ENCODE measurements at regions not wholly inside any gene's neighbourhood (a gene's known extent, or its start where the extent isn't known, plus 50 kb on each side); places are given as distances from the start of the nearest gene placed in this dataset.

- BruUV-seq (replicated peaks) = no TSS peak
- no peaks in the 10 kb centered on the region for H3K9me3 ChIP-seq (ENCODE audit: control insufficient read depth in 1 of 2, insufficient read depth in 1 of 2, low read depth in 1 of 2, low read length in 2 of 2)
These were observed 93.0 kb upstream of the TOP3B start for GRCh38 chr22:22075382-22076163.

More at GRCh38 chr22:22075382-22076163, 93.0 kb upstream of the TOP3B start:
- no peak overlapping the region for H3K9ac ChIP-seq (ENCODE audit: low read length)
- no peaks in the 10 kb centered on the region for H3K27me3 ChIP-seq (ENCODE audit: insufficient read depth, low read length)
- no peak overlapping the region for H3K27ac ChIP-seq (ENCODE audit: low read depth, low read length)
- ChIA-PET CTCF (no interaction called here), RAD21 (ENCODE audit: low non-redundant PET in 1 of 2, low total read pairs in 2 of 2, uncharacterized antibody in 2 of 2, unreplicated experiment in 2 of 2) (no interaction called here), POLR2A (no interaction called here)
- H4K20me1 ChIP-seq (ENCODE audit: insufficient read depth) = no peaks in the 10 kb centered on the region
- H3K4me3 ChIP-seq (replicated peaks in 1 of 2; ENCODE audit: low read depth in 1 of 2, low read length in 2 of 2) = no peak overlapping the region
- no peaks in the 10 kb centered on the region for H3K36me3 ChIP-seq (ENCODE audit: control insufficient read depth in 1 of 2, insufficient read depth in 2 of 2, low read length in 2 of 2)
- no peak overlapping the region for H3K4me2 ChIP-seq (ENCODE audit: low read length)
- H3K9me2 ChIP-seq (ENCODE audit: insufficient read depth) = no peaks in the 10 kb centered on the region
- no peak for ATAC-seq
- TF ChIP-seq REST (IDR thresholded peaks at IDR 0.05; ENCODE audit: low read depth) (no peak), ELF1 (IDR thresholded peaks at IDR 0.05; ENCODE audit: borderline replicate concordance, low read depth) (no peak), POLR2A (IDR thresholded peaks at IDR 0.05; ENCODE audit: borderline replicate concordance, extremely low read depth, insufficient read depth, insufficient read length) (no peak), MAX (IDR thresholded peaks at IDR 0.05) (no peak), SIN3A (IDR thresholded peaks at IDR 0.05; ENCODE audit: low read depth) (no peak), ZBTB33 (IDR thresholded peaks at IDR 0.05; ENCODE audit: extremely low read depth, insufficient replicate concordance, low read length) (no peak)
- intact Hi-C loops (cut with micrococcal nuclease) = no loop called here
- DNase-seq (ENCODE audit: low read depth, low spot score) = no peak
- no peak overlapping the region for H2AFZ ChIP-seq (ENCODE audit: low read depth, low read length, poor library complexity, severe bottlenecking)
- H3K4me1 ChIP-seq (ENCODE audit: control insufficient read depth in 1 of 2, insufficient read depth in 2 of 2, low read length in 2 of 2) = peaks cover 0 to 8% of the 10 kb centered on the region in 2 experiments; a peak in 1 of 4 replicates
- no peaks in the 10 kb centered on the region for H3K79me2 ChIP-seq (ENCODE audit: insufficient read depth, low read length)
